H9 (cell line): ENCODE measurements at regions not wholly inside any gene's neighbourhood (a gene's known extent, or its start where the extent isn't known, plus 50 kb on each side); places are given as distances from the start of the nearest gene placed in this dataset.

Source experiments
- DNase-seq: peaks from one replicate; pipeline ENCODE4 v3.0.0-alpha.2; 2017
- H2AFZ ChIP-seq: one replicate; pipeline ENCODE4 v1.6.1; 2013; ENCODE audit warnings: mild to moderate bottlenecking, low read length, control low read depth, moderate library complexity
- H2AK5ac ChIP-seq: 2 replicates; pipeline ENCODE4 v1.6.1; 2013; ENCODE audit warnings: low read length, control low read depth, mixed read lengths; ENCODE audit not compliant: insufficient read length
- H2BK120ac ChIP-seq: one replicate; pipeline ENCODE4 v1.6.1; 2013; ENCODE audit warnings: low read depth, mild to moderate bottlenecking, low read length, control low read depth, inconsistent platforms; ENCODE audit not compliant: poor library complexity, severe bottlenecking
- H2BK12ac ChIP-seq: 2 replicates; pipeline ENCODE4 v1.6.1; 2013; ENCODE audit warnings: low read length, control low read depth, mixed read lengths, low read depth; ENCODE audit not compliant: insufficient read length
- H2BK15ac ChIP-seq: 2 replicates; pipeline ENCODE4 v1.6.1; 2013; ENCODE audit warnings: low read depth, low read length, control low read depth
- H2BK20ac ChIP-seq: one replicate; pipeline ENCODE4 v1.6.1; 2013; ENCODE audit warnings: low read depth, mild to moderate bottlenecking, low read length, control low read depth, inconsistent platforms; ENCODE audit not compliant: poor library complexity, severe bottlenecking
- H2BK5ac ChIP-seq: 2 replicates; pipeline ENCODE4 v1.6.1; 2013; ENCODE audit warnings: low read length, control low read depth, mixed read lengths; ENCODE audit not compliant: insufficient read length
- H3K14ac ChIP-seq: 2 replicates; pipeline ENCODE4 v1.6.1; 2013; ENCODE audit warnings: low read length, control low read depth; ENCODE audit not compliant: insufficient read depth
- H3K18ac ChIP-seq: 2 replicates; pipeline ENCODE4 v1.6.1; 2013; ENCODE audit warnings: low read depth, mild to moderate bottlenecking, mixed read lengths, low read length, control low read depth; ENCODE audit not compliant: insufficient read length
- H3K23ac ChIP-seq: 2 replicates; pipeline ENCODE4 v1.6.1; 2013; ENCODE audit warnings: low read length, control low read depth, mixed read lengths, low read depth; ENCODE audit not compliant: insufficient read length
- H3K23me2 ChIP-seq: 2 replicates; pipeline ENCODE4 v1.6.1; 2013; ENCODE audit warnings: low read depth, mild to moderate bottlenecking, mixed read lengths, low read length, control low read depth; ENCODE audit not compliant: insufficient read length, poor library complexity, severe bottlenecking
- H3K27ac ChIP-seq: 2 replicates; pipeline ENCODE4 v1.5.1; 2013; ENCODE audit warnings: low read length, control low read depth, mixed read lengths, low read depth; ENCODE audit not compliant: insufficient read length
- H3K27me3 ChIP-seq: 2 replicates; pipeline ENCODE4 v1.6.1; 2013; ENCODE audit warnings: low read length, control low read depth, inconsistent platforms; ENCODE audit not compliant: insufficient read depth
- H3K4ac ChIP-seq: 2 replicates; pipeline ENCODE4 v1.6.1; 2013; ENCODE audit warnings: low read depth, mild to moderate bottlenecking, control low read depth, inconsistent platforms, low read length, moderate library complexity
- H3K4me1 ChIP-seq: 2 replicates; pipeline ENCODE4 v1.6.1; 2013; ENCODE audit warnings: low read length, control low read depth, inconsistent platforms; ENCODE audit not compliant: insufficient read depth
- H3K4me2 ChIP-seq: 2 replicates; pipeline ENCODE4 v1.6.1; 2013; ENCODE audit warnings: low read length, control low read depth, mixed read lengths; ENCODE audit not compliant: insufficient read length, insufficient read depth
- H3K56ac ChIP-seq: 2 replicates; pipeline ENCODE4 v1.6.1; 2013; ENCODE audit warnings: low read depth, mild to moderate bottlenecking, mixed read lengths, low read length, control low read depth; ENCODE audit not compliant: insufficient read length
- H3K79me1 ChIP-seq: 2 replicates; pipeline ENCODE4 v1.6.1; 2013; ENCODE audit warnings: low read depth, mild to moderate bottlenecking, moderate library complexity, low read length, control low read depth, inconsistent platforms; ENCODE audit not compliant: insufficient read depth, poor library complexity, severe bottlenecking
- H3K79me2 ChIP-seq: 2 replicates; pipeline ENCODE4 v1.6.1; 2013; ENCODE audit warnings: low read length, control low read depth, inconsistent platforms; ENCODE audit not compliant: insufficient read depth
- H3K9ac ChIP-seq: 2 replicates; pipeline ENCODE4 v1.6.1; 2013; ENCODE audit warnings: low read length, control low read depth, mixed read lengths; ENCODE audit not compliant: insufficient read length; ENCODE audit errors: extremely low read depth
- H3K9me3 ChIP-seq: one replicate; pipeline ENCODE4 v1.6.1; 2013; ENCODE audit warnings: low read depth, low read length, inconsistent platforms; ENCODE audit not compliant: control insufficient read depth
- H3T11ph ChIP-seq: one replicate; pipeline ENCODE4 v1.6.1; 2013; ENCODE audit warnings: mild to moderate bottlenecking, low read length, control low read depth, inconsistent platforms
- H4K20me1 ChIP-seq: one replicate; pipeline ENCODE4 v1.6.1; 2013; ENCODE audit not compliant: control insufficient read depth, insufficient read length, insufficient read depth
- H4K5ac ChIP-seq: 2 replicates; pipeline ENCODE4 v1.6.1; 2013; ENCODE audit warnings: low read depth, mild to moderate bottlenecking, mixed read lengths, low read length, control low read depth; ENCODE audit not compliant: insufficient read length
- H4K8ac ChIP-seq: replicated peaks from 2 replicates; pipeline ENCODE4 v1.6.1; 2013; ENCODE audit warnings: low read length, control low read depth, mixed read lengths, low read depth; ENCODE audit not compliant: insufficient read length
- H4K91ac ChIP-seq: 2 replicates; pipeline ENCODE4 v1.6.1; 2013; ENCODE audit warnings: low read depth, mild to moderate bottlenecking, moderate library complexity, mixed read lengths, low read length, control low read depth; ENCODE audit not compliant: insufficient read length
- H3K27ac Mint-ChIP-seq, 3 experiments: 2 replicates in 2 of 3; 3 replicates in 1 of 3; pipeline ENCODE4 v1.8.0; 2020 to 2021; ENCODE audit warnings: mixed read lengths in 3 of 3, mild to moderate bottlenecking in 1 of 3, moderate library complexity in 1 of 3
- H3K27me3 Mint-ChIP-seq: 2 replicates; pipeline ENCODE4 v1.8.0; 2021; ENCODE audit warnings: low read depth, mild to moderate bottlenecking, moderate library complexity, mixed read lengths
- H3K36me3 Mint-ChIP-seq, 3 experiments: 2 replicates in 2 of 3; 3 replicates in 1 of 3; pipeline ENCODE4 v1.8.0; 2020 to 2021; ENCODE audit warnings: low read depth in 3 of 3, mixed read lengths in 3 of 3; ENCODE audit not compliant: insufficient read depth in 1 of 3
- H3K4me1 Mint-ChIP-seq, 2 experiments: 2 replicates each; pipeline ENCODE4 v1.8.0; 2020; ENCODE audit warnings: mixed read lengths in 2 of 2
- H3K4me3 Mint-ChIP-seq, 2 experiments: 2 replicates in 1 of 2; 3 replicates in 1 of 2; pipeline ENCODE4 v1.8.0; 2020 to 2021; ENCODE audit warnings: mild to moderate bottlenecking in 2 of 2, mixed read lengths in 2 of 2, moderate library complexity in 1 of 2
- H3K9me3 Mint-ChIP-seq, 2 experiments: 2 replicates in 1 of 2; 3 replicates in 1 of 2; pipeline ENCODE4 v1.8.0; 2020; ENCODE audit warnings: mild to moderate bottlenecking in 2 of 2, mixed read lengths in 2 of 2, moderate library complexity in 1 of 2
- WGBS: extraction: QIAGEN DNeasy Blood & Tissue Kit; methylation state at CpG from one replicate; pipeline ENCODE4 v1.1.7; 2013; ENCODE audit warnings: missing lambda C conversion rate, low lambda C conversion rate, mixed read lengths; ENCODE audit not compliant: insufficient read length; ENCODE audit errors: extremely low coverage; 5-methylcytosine and 5-hydroxymethylcytosine counted together
- TF ChIP-seq, protein P1 (sequence below): fragments of 200-600 bp; sonication (generic); conservative IDR thresholded peaks from 3 replicates; pipeline ENCODE4 v1.8.0; 2021; ENCODE audit warnings: antibody characterized with exemption, mild to moderate bottlenecking

DNA sequence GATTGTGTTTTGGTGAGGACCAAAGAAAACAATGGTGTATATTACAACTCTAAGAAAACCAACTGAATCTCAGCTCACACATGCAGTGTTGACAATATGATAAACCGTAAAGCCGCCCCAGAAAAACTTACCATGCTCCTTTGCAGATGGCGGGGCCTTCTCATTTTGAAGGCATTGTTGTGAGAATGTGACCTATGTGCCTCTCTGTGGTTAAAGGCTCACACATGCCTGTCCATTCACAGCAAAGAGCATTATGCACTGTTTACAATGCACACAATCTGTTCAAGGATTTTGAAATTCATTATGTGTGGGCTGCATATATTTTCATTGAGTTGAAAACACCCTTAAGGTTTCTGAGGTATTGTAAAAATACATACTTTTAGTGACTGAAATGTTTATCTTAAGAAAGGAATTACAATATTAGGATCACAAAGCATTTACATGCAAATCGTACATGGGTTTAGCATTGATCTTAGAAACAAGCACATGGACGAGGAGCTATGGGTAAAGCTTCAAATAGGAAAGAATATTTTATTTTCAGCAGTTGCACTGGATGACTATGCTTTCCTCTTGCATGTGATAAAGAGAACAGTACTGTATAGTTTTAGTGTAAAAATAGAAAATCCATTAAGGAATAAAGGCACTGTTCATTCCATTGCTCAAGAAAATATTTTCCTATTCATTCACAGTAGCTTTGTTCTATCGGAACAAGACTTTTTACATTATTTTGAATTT is 334.3 kb downstream of the ARL4A start:
- peaks cover 0 to 2% (median 0%) of the 10 kb centered on the region in 3 experiments; a peak in 1 of 7 replicates for H3K36me3 Mint-ChIP-seq

More for the DNA sequence above, 334.3 kb downstream of the ARL4A start:
- no peaks in the 10 kb centered on the region for H4K20me1 ChIP-seq
- no peak overlapping the region for H3K9ac ChIP-seq
- no peak overlapping the region for H3K4ac ChIP-seq
- H2AK5ac ChIP-seq, result no peak overlapping the region
- no peak overlapping the region for H4K8ac ChIP-seq
- H3K4me1 ChIP-seq, result no peaks in the 10 kb centered on the region; the same call in 1 of the 2 replicates
- no peak overlapping the region for H4K5ac ChIP-seq
- H3K79me2 ChIP-seq, result no peaks in the 10 kb centered on the region
- H3K23me2 ChIP-seq, result no peaks in the 10 kb centered on the region
- Mint-ChIP-seq H3K27ac (no peak overlapping the region; a peak in 1 of 7 replicates), H3K4me1 (peaks cover 33 to 34% of the 10 kb centered on the region in 2 experiments), H3K4me3 (no peak overlapping the region), H3K27me3 (no peaks in the 10 kb centered on the region), H3K9me3 (peaks cover 2 to 3% of the 10 kb centered on the region in 2 experiments; a peak in 2 of 5 replicates)
- WGBS, result no CpG with 5 or more reads among the region's 6 CpGs
- no peak overlapping the region for H3K4me2 ChIP-seq
- no peaks in the 10 kb centered on the region for H3K27me3 ChIP-seq
- TF ChIP-seq, protein P1, sequence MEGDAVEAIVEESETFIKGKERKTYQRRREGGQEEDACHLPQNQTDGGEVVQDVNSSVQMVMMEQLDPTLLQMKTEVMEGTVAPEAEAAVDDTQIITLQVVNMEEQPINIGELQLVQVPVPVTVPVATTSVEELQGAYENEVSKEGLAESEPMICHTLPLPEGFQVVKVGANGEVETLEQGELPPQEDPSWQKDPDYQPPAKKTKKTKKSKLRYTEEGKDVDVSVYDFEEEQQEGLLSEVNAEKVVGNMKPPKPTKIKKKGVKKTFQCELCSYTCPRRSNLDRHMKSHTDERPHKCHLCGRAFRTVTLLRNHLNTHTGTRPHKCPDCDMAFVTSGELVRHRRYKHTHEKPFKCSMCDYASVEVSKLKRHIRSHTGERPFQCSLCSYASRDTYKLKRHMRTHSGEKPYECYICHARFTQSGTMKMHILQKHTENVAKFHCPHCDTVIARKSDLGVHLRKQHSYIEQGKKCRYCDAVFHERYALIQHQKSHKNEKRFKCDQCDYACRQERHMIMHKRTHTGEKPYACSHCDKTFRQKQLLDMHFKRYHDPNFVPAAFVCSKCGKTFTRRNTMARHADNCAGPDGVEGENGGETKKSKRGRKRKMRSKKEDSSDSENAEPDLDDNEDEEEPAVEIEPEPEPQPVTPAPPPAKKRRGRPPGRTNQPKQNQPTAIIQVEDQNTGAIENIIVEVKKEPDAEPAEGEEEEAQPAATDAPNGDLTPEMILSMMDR, result no peak
- no peaks in the 10 kb centered on the region for H3K79me1 ChIP-seq
- no peak overlapping the region for H3K14ac ChIP-seq
- H2BK12ac ChIP-seq, result no peak overlapping the region
- no peak overlapping the region for H2BK20ac ChIP-seq
- H3K18ac ChIP-seq, result no peak overlapping the region
- no peak overlapping the region for H3K23ac ChIP-seq
- H2BK5ac ChIP-seq, result no peak overlapping the region
- DNase-seq, result no peak
- no peaks in the 10 kb centered on the region for H3K9me3 ChIP-seq
- no peak overlapping the region for H2BK120ac ChIP-seq
- H3K27ac ChIP-seq, result no peak overlapping the region
- H2BK15ac ChIP-seq, result no peak overlapping the region
- no peak overlapping the region for H4K91ac ChIP-seq
- H3K56ac ChIP-seq, result no peak overlapping the region
- H3T11ph ChIP-seq, result no peak overlapping the region
- no peak overlapping the region for H2AFZ ChIP-seq
